OCI-LY3 (cell line): ENCODE measurements at regions not wholly inside any gene's neighbourhood (a gene's known extent, or its start where the extent isn't known, plus 50 kb on each side); places are given as distances from the start of the nearest gene placed in this dataset.

Source experiments
- CTCF ChIP-seq: fragments of 200-600, 300-600 bp; sonication (generic); IDR thresholded peaks from 2 replicates; pipeline ENCODE4 v1.5.1; 2014; ENCODE audit warnings: antibody characterized with exemption, low read length, low read depth
- EZH2phosphoT487 ChIP-seq: fragments of 200-600 bp; shearing (Covaris generic); IDR thresholded peaks from 2 replicates; pipeline ENCODE4 v1.6.1; 2018; ENCODE audit warnings: antibody characterized with exemption, mixed run types, low read depth

DNA sequence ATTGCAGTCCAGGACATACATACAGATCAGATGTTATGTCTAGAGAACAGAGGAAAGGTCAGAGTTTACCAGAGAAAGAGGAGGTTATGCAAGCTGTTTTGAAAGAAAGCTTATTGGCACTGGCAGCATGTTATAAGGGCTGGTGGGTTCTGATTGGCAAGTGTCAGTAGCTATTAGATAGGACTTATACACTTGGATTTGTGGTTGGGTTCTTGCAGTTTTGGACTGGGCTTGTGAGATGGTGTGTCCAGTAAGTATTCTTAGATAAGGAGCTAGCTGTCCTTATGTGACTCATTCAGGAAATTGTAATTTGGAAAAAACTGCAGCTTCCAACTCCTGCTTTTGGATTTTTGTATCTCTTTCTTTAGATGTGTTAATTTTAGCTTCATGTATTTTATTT, 130.7 kb upstream of the NAMPT start:
- TF ChIP-seq CTCF (no peak), EZH2phosphoT487 (no peak)
